ENCODE measurements at regions not wholly inside any gene's neighbourhood (a gene's known extent, or its start where the extent isn't known, plus 50 kb on each side); places are given as distances from the start of the nearest gene placed in this dataset.

DNA sequence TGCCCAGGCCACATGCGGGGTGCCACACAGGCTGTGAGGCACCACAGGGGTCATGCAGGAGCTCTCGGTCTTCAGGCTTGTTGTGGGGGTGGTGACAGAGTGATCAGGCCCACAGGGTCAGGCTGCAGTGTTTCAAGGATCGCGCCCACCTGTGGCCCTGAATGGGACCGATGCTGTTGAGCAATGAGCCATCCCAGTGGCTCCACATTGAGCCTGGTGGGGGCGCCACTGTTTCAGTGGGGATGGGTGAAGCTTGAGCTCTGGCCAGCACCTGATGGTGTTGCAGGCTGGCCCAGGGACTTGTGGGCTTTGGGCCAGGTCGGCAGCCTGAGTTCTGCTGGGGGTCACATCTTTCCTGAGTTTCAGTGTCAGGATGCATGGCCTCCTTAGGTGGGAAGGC is 230.1 kb downstream of the UBE3A start:
- no peak for ATAC-seq (ENCODE audit: low read depth)
- no peak for DNase-seq
- Histone ChIP-seq H3K9ac (ENCODE audit: low read depth, low read length) (no peak overlapping the region), H3K56ac (ENCODE audit: extremely low read depth, insufficient read depth, low read length) (no peak overlapping the region), H3K36me3 (ENCODE audit: control insufficient read depth, insufficient read depth, low read length) (no peaks in the 10 kb centered on the region), H3K9me3 (ENCODE audit: control insufficient read depth, insufficient read depth, low read length) (peaks cover 78% of the 10 kb centered on the region), H3K14ac (replicated peaks; ENCODE audit: low read depth, low read length) (no peak overlapping the region), H2BK5ac (ENCODE audit: low read depth, low read length, poor library complexity, severe bottlenecking) (no peak overlapping the region), H2AK5ac (ENCODE audit: low read depth, low read length) (no peak overlapping the region), H3K4me3 (ENCODE audit: insufficient read depth, low read depth, low read length) (no peak overlapping the region), H4K20me1 (ENCODE audit: insufficient read depth, low read length) (no peaks in the 10 kb centered on the region), H3K79me1 (ENCODE audit: low read depth in 1 of 2, low read length in 2 of 2) (no peaks in the 10 kb centered on the region), H3K4ac (ENCODE audit: low read depth, low read length) (no peak overlapping the region), H3K9me1 (ENCODE audit: insufficient read depth, low read length) (no peaks in the 10 kb centered on the region), H3K4me2 (ENCODE audit: low read depth, low read length) (no peak overlapping the region), H4K91ac (ENCODE audit: insufficient read depth, low read depth, low read length) (no peak overlapping the region), H3K4me1 (ENCODE audit: control insufficient read depth, insufficient read depth, low read length) (no peaks in the 10 kb centered on the region), H4K5ac (ENCODE audit: low read depth, low read length) (no peak overlapping the region), H2BK20ac (ENCODE audit: low read depth, low read length) (no peak overlapping the region), H2AFZ (replicated peaks; ENCODE audit: low read length, poor library complexity) (no peak overlapping the region), H3K23ac (ENCODE audit: low read depth, low read length) (no peak overlapping the region), H3K27ac (ENCODE audit: insufficient read depth, low read length) (no peak overlapping the region), H2BK120ac (ENCODE audit: low read depth, low read length) (no peak overlapping the region), H2BK15ac (ENCODE audit: low read depth, low read length) (no peak overlapping the region), H4K8ac (ENCODE audit: low read depth in 2 of 2, low read length in 2 of 2) (no peak overlapping the region), H3K27me3 (ENCODE audit: control insufficient read depth, insufficient read depth, low read length) (no peaks in the 10 kb centered on the region), H2AK9ac (replicated peaks; ENCODE audit: low read depth, low read length, poor library complexity) (no peak overlapping the region), H3K18ac (ENCODE audit: low read depth, low read length) (no peak overlapping the region)
- POLR2A ChIA-PET (ENCODE audit: unreplicated experiment): no interaction called here
- no TSS peak for BruUV-seq (replicated peaks)
- no peak for TF ChIP-seq FOS (IDR thresholded peaks at IDR 0.05; ENCODE audit: low read depth, low read length)
- no peak for TF ChIP-seq CHD1 (IDR thresholded peaks at IDR 0.05; ENCODE audit: low read depth, low read length)
- no peak for TF ChIP-seq POLR2A (IDR thresholded peaks at IDR 0.05; ENCODE audit: low read depth, low read length)
- no peak for TF ChIP-seq BHLHE40 (IDR thresholded peaks at IDR 0.05; ENCODE audit: low read depth, low read length)
- TF ChIP-seq RAD21 (IDR thresholded peaks at IDR 0.05; ENCODE audit: low read length): no peak
- TF ChIP-seq RFX5 (IDR thresholded peaks at IDR 0.05; ENCODE audit: low read depth, low read length): no peak
- TF ChIP-seq CEBPB (IDR thresholded peaks at IDR 0.05; ENCODE audit: low read depth, low read length): no peak
- TF ChIP-seq RCOR1 (IDR thresholded peaks at IDR 0.05; ENCODE audit: insufficient replicate concordance, low read length): no peak
- TF ChIP-seq SMC3 (IDR thresholded peaks at IDR 0.05; ENCODE audit: low read depth, low read length): no peak
- TF ChIP-seq NFE2L2 (IDR thresholded peaks at IDR 0.05; ENCODE audit: low read depth, low read length): no peak
- TF ChIP-seq MXI1 (IDR thresholded peaks at IDR 0.05; ENCODE audit: borderline replicate concordance, low read depth, low read length): no peak
- no peak for TF ChIP-seq MAFK (IDR thresholded peaks at IDR 0.05; ENCODE audit: low read depth, low read length)
- dilution Hi-C loops (cut with HindIII; ENCODE audit: low sequenced_read_pairs, unreplicated experiment): no loop called here
- CTCF ChIA-PET: no interaction called here
- intact Hi-C loops (cut with micrococcal nuclease): no loop called here
- in situ Hi-C loops (cut with MboI; ENCODE audit: low sequenced_read_pairs): loop anchor here (25.0 kb wide), 1 partner anchor 1129 kb away; no protein-coding TSS in a partner anchor
- 62% methylated on average over 5 of the region's 7 CpGs; no CpG with 5 or more reads in 1 of the 2 experiments for WGBS, 2 experiments (ENCODE audit: extremely low coverage in 2 of 2, insufficient read length in 1 of 2)
